Astrocyte of the hippocampus (primary cell): ENCODE measurements at regions not wholly inside any gene's neighbourhood (a gene's known extent, or its start where the extent isn't known, plus 50 kb on each side); places are given as distances from the start of the nearest gene placed in this dataset.
"Not testable (repeated sequence)": the region's sequence is repeated elsewhere in the genome, so short reads cannot be mapped to it uniquely, and the experiment has no call there.

Experiments used
- DNase-seq: peaks from one replicate; pipeline ENCODE4 v3.0.0; 2011; ENCODE audit warnings: low read depth, low spot score

- DNase-seq = no peak
Measured at GRCh38 chr3:170711786-170712185, 125.9 kb upstream of the SLC7A14 start.

DNA sequence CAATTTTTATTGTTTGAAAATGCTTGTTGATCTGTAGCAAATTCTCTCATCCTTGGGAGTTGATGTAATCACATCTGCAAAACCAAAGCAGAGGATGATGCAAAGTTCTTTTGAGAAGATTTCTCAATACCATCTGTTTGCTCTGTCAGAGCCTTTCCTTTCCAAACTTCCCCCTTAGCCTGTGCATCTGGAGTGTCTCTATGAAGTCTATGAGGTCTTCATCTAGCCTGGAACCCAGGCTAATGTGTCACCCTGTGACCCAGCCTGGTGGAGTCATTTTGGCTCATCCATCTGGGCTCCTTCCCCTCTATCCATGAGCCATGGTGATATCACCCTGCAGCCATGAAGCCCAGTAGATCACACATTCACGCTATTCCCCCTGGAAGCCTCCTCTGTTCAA, 123.2 kb upstream of the SLC7A14 start:
- no peak for DNase-seq

DNA sequence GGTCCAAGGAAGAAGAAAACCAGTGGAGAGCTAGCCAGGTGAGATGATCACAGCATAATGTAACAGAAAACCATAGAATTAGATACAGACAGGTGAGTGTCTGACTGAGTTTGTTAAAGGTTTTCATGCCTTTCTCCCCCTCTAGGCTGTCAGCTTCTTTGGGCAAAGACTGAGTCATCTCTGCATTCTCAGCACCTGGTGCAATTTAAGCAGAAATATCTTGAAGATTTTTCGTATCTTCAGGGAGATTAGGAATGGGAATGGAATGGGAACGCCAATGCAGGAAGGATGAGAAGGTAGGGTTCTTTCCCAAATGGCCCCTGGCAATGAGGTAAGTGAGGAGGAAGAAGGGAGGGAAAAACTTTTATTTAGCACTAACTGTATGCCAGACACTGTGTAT, 122.0 kb upstream of the SLC7A14 start:
- DNase-seq = no peak

GRCh38 chr3:170705131-170705530, 119.3 kb upstream of the SLC7A14 start:
- no peak for DNase-seq

DNA sequence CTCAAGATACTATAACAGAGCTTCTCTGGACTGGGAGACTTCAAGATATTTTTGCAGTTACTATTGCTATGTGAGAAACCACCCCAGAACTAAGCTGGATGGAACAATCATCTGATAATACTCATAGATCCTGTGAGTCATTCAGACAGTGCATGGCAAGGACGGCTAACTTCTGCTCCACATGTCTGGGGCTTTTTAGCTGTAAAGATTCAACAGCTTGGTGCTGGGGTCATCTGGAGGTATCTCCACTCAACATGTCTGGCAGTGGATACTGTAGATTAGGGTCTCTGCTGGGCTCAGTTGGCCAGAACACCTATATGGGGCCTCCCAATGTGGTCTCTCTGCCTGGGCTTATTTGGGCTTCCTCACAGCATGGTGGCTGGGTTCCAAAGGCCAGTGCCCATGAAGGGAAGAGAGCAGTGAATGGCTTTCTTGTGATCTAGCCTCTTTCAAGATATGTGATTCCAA, 117.3 kb upstream of the SLC7A14 start:
- peak; percentile 54 for DNase-seq

DNA sequence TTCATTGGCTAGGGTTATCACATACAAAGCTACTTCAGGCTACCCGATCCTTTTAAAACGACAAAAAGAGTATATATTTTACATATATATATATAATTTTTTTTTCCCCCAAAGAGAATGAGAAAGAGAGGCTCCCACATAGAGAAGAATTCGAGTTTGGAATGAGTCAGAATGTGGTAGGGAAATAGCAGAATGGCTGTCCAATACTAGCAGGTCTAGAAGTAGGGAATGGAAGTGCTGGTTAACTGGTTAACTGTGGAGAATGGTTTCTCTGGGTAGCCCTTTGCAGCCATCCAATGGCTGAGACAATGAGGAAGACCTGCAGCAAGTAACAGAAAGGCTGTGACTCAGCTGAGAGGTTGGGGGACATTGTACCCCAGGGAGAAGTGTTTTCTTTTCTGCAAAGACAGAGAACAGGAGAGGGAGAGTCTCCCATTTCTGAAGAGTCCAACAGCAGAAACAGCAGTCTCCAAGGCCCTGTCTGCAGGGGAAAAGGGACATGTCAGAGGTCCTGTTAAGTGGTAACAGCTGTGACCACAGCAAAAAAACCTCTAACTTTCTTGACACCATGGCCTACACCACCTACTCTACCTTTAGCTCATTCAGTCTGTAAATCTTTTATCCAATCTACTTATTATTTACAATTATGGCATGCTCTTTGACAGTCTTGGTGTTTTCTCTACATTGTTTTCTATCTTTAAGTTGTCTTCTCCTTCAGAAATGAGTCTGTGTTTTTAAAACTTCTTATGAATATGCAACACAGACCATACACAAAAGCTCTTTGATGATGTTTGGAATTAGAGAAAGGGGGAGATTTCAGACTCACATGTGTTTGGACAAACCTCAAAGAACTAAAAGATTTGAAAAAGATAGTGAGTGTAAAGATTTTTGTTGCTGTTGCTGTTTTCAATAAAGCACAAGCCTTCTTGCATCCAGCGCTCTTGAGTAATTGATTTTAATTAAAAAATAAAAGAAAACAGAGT, 116.1 kb upstream of the SLC7A14 start:
- DNase-seq = no peak

- DNase-seq = no peak
Measured at GRCh38 chr3:170700054-170700404, 114.2 kb upstream of the SLC7A14 start.

- DNase-seq = no peak
Measured at GRCh38 chr3:170699158-170700053, 113.5 kb upstream of the SLC7A14 start.

DNA sequence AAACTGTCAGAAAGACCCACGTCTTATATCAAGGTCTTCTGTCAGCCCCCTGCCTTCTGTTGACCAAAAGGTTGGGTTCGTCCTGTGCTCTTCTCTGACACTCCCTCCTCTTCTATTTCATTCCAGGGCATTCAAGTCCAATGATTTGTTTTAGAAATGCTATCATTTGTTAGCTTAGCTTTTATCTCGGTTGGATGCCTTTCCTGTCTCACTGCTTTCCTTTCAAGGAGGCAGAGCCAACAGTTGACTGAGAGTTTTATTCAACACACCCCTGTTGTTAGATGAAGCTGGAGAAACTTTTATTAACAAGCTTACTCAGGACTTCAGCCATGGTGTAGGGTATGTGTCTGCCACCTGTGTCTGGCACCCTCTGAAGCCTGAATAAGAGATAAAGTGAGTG, 112.0 kb upstream of the SLC7A14 start:
- DNase-seq = no peak

- DNase-seq = no peak
Measured at GRCh38 chr3:170697131-170697530, 111.3 kb upstream of the SLC7A14 start.

GRCh38 chr3:170695486-170696064, 109.7 kb upstream of the SLC7A14 start:
- no peak for DNase-seq

DNA sequence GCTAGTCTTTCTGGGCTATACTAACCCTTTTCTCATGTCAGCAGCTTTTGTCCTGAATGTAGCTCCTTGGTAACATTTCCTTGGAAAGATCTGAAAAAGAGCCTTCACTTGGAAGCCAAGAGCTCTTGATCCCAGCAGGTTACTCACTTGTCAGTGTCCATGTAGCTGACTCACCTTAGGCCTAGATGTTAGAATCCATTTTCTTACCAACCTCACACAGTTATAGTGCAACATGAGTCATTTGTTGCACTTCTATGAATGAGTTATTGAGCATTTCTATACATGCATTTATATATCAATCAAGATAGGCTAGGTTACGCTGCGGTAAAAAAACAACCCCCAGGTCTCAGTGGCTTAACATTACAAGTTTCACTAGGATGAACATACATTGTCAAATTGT, 106.8 kb upstream of the SLC7A14 start:
- DNase-seq = no peak

- DNase-seq = no peak
Measured at GRCh38 chr3:170690661-170690981, 104.7 kb upstream of the SLC7A14 start.

DNA sequence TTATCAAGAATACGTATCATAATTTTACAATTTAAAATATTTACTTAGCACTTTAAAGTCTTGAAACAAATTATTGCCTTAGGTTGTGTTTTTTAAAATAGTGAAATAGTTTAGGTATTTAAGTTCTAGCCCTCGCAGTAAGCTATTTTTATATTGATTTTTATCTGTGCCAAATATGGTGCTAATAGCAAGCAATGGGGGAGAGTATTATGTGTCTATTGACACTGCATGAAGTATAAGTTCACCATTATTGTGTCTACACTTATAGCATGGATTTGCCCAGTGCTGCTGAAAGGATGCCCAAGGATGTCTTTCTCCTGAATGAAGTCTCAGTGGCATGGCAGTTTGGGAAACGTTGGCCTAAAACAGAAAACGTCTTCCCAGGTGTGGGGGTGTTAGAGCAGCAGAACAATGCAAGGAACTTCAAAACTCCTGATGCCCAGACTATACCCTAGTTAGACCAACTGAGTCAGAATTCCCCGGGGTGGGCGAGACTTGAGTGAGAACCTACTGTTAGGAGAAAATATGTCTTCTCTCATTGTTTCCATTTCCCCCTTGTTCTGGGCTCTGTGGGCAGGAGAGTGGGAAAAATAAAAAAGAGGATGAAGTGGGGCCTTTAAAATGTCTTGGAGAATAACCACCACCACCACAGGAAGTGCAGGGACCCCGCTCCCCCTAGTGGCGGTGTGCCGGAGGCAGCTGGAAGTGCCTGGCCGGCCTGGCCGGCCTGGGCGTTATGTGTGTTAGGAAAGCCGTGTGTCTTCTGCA, 104.2 kb upstream of the SLC7A14 start:
- DNase-seq = peak; percentile 73

DNA sequence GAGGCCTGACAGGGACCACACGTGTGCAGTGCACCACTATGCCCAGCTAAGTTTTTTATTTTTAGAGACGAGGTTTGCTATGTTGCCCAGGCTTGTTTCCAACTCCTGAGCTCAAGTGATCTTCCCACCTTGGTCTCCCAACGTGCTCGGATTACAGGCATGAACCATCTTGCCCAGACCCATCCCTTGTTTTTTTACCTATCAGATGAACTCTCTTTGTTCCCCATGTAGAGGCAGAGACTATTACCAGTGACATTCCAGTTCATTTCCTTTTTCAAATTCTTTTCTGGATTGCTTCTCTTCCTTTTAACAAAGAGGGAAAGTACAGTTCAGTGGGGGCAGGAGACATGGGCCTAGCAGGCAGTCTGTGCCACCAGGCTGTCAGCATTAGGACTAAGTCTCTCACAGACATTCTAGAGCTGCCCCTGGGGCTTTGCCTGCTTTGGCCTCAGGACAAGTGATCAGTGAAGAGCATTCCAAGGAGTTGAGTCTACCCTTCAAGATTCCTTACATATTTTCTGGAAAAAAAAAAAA, 103.5 kb upstream of the SLC7A14 start:
- peak; percentile 94 for DNase-seq

- not testable (repeated sequence) for DNase-seq
Measured at GRCh38 chr3:170688222-170688621, 102.3 kb upstream of the SLC7A14 start.

DNA sequence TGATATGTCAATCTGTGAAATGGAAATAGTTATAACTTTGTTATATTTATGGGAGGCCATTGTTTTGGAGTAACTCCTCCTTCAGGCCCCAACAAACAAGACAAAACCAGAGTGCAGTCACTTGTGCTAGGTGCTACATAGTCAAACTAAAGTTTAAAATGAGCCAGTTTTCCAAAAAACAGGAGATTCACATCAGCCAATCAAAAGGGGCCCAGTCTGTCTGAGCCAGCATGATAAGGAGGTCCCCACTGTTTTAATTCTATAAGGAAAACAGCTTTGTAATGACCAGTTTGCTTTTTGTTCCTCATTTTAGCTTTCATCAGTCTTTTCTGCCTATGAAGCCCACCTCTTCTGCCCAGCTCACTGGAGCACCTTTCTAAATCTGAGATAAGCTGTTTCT, 94.7 kb upstream of the SLC7A14 start:
- no peak for DNase-seq

- no peak for DNase-seq
Measured at GRCh38 chr3:170679190-170679589, 93.3 kb upstream of the SLC7A14 start.

GRCh38 chr3:170670504-170670903, 84.6 kb upstream of the SLC7A14 start:
- no peak for DNase-seq

DNA sequence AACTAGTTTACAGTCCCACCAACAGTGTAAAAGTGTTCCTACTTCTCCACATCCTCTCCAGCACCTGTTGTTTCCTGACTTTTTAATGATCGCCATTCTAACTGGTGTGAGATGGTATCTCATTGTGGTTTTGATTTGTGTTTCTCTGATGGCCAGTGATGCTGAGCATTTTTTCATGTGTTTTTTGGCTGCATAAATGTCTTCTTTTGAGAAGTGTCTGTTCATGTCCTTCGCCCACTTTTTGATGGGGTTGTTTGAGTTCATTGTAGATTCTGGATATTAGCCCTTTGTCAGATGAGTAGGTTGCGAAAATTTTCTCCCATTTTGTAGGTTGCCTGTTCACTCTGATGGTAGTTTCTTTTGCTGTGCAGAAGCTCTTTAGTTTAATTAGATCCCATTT, 77.1 kb upstream of the SLC7A14 start:
- not testable (repeated sequence) for DNase-seq

DNA sequence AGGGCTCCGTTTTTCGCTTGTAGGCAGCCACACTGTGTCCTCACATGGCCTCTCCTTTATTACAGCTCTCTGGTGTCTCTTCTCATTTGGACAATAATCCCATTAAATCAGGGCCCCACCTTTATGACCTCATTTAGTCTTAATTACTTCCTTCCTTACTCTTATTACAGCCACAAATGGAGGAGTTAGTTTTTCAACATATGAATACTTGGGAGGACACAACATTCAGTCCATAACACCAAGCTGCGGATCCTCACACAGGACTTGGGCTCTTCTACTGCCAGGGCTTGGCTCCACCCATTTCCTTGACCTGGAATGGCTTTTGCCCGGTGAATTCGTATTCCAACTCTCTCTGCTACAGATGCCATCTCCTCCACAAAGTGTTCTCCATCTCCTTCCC, 74.3 kb upstream of the SLC7A14 start:
- no peak for DNase-seq
